Lower leg skin (tissue), 4 donors: ENCODE measurements at regions not wholly inside any gene's neighbourhood (a gene's known extent, or its start where the extent isn't known, plus 50 kb on each side); places are given as distances from the start of the nearest gene placed in this dataset.

Source experiments
- DNase-seq, 2 donors: peaks; one replicate each; pipeline ENCODE4 v3.0.0-alpha.2; 2019; ENCODE audit warnings: low spot score in 2 of 2
- H3K4me3 ChIP-seq: fragments of 200-600 bp; sonication (generic); 2 replicates; pipeline ENCODE4 v1.5.1; 2017; ENCODE audit warnings: mild to moderate bottlenecking, low read depth; ENCODE audit not compliant: poor library complexity, severe bottlenecking
- POLR2A ChIP-seq, 2 donors: fragments of 450-650 bp; IDR thresholded peaks; one replicate each; pipeline ENCODE4 v1.6.1; 2016 to 2017; ENCODE audit warnings: antibody characterized with exemption in 2 of 2, mild to moderate bottlenecking in 1 of 2, moderate library complexity in 1 of 2
- WGBS, 2 donors: methylation state at CpG; one replicate each; pipeline ENCODE4 v1.1.5; 2018; 5-methylcytosine and 5-hydroxymethylcytosine counted together
- intact Hi-C: fragments of 100-400 bp; cut with DNase I; formaldehyde crosslinking; loops from one replicate; pipeline ENCODE4 v1.15.0; 2023; ENCODE audit warnings: low total_unique reads
- TF ChIP-seq, protein P1 (sequence below), 3 donors: fragments of 450-650 bp; IDR thresholded peaks; one replicate each; pipeline ENCODE4 v1.5.1; 2016; ENCODE audit warnings: antibody characterized with exemption in 3 of 3, mild to moderate bottlenecking in 3 of 3, moderate library complexity in 2 of 3

DNA sequence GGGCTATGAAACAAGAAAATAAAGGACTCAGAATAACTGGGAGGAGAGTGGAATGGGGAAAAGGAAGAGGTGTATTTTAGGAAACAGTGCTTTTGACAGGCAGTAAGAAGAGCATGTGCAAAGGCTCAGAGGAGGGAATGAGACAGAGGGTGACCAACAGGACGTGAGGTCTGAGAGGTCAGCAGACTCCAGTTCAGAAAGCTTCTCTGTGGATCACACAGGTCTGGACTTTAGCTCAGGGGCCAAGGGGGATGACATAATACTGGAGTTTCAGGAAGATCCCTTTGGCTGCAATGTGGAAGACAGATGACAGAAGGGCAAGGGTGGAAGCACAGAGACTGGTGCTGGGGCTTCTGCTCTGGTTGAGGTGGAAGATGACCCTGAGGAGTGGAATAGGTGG, 489.9 kb upstream of the CDH5 start:
- no peak overlapping the region for H3K4me3 ChIP-seq
- DNase-seq: no peak
- intact Hi-C loops: no loop called here
- WGBS, 2 donors: 62 to 65% methylated on average over 1 of the region's 1 CpG
- TF ChIP-seq, protein P1, sequence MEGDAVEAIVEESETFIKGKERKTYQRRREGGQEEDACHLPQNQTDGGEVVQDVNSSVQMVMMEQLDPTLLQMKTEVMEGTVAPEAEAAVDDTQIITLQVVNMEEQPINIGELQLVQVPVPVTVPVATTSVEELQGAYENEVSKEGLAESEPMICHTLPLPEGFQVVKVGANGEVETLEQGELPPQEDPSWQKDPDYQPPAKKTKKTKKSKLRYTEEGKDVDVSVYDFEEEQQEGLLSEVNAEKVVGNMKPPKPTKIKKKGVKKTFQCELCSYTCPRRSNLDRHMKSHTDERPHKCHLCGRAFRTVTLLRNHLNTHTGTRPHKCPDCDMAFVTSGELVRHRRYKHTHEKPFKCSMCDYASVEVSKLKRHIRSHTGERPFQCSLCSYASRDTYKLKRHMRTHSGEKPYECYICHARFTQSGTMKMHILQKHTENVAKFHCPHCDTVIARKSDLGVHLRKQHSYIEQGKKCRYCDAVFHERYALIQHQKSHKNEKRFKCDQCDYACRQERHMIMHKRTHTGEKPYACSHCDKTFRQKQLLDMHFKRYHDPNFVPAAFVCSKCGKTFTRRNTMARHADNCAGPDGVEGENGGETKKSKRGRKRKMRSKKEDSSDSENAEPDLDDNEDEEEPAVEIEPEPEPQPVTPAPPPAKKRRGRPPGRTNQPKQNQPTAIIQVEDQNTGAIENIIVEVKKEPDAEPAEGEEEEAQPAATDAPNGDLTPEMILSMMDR (IDR thresholded peaks at IDR 0.05): no peak
- TF ChIP-seq POLR2A (IDR thresholded peaks at IDR 0.05): no peak

- DNase-seq: no peak
- no peak for TF ChIP-seq POLR2A (IDR thresholded peaks at IDR 0.05)
- TF ChIP-seq, protein P1 (IDR thresholded peaks at IDR 0.05): no peak
- intact Hi-C loops: no loop called here
- WGBS, 2 donors: 70 to 73% methylated on average over 3 of the region's 3 CpGs
- no peak overlapping the region for H3K4me3 ChIP-seq
These were observed 490.5 kb upstream of the CDH5 start for GRCh38 chr16:65876056-65876408.

DNA sequence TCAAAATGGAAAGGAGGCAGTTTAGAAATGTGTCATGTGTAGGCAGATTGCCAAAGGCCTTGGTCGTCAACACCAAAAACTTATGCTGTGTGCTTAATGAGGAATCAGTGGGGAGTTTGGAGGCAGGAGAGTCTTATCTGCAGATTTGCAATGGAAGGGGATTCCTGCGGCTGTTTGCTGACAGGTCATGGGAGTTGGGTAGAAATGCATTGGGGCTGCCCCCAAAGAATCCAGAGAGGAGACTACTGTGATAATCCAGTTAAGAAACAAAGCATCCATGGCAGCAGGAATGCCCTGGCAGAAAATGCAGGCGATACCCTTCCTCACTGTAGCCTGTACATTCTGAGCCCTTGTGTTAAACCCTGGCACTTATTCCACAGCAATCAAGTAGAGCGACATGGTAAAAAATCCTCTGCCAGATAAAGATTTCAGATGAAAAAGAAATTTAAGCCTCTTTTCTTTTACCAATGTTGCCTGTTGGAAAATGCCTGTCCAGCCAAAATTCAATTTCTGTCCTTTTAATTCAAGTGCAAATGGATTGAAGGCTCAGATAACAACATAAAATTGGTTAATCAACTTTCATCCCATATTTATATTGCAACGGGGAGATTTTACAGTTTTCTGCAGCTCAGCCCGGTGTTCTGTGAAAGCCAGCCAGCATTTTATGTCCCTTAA, 491.0 kb upstream of the CDH5 start:
- DNase-seq: no peak
- TF ChIP-seq, protein P1 (IDR thresholded peaks at IDR 0.05): no peak
- no peak for TF ChIP-seq POLR2A (IDR thresholded peaks at IDR 0.05)
- intact Hi-C loops: no loop called here
- no peak overlapping the region for H3K4me3 ChIP-seq
- 71 to 72% methylated on average over 6 of the region's 6 CpGs for WGBS, 2 donors

GRCh38 chr16:65869261-65869660, 497.2 kb upstream of the CDH5 start:
- no peak for DNase-seq
- 82 to 85% methylated on average over 4 of the region's 4 CpGs for WGBS, 2 donors
- intact Hi-C loops: no loop called here
- no peak for TF ChIP-seq POLR2A (IDR thresholded peaks at IDR 0.05)
- TF ChIP-seq, protein P1 (IDR thresholded peaks at IDR 0.05): no peak
- H3K4me3 ChIP-seq: no peak overlapping the region

DNA sequence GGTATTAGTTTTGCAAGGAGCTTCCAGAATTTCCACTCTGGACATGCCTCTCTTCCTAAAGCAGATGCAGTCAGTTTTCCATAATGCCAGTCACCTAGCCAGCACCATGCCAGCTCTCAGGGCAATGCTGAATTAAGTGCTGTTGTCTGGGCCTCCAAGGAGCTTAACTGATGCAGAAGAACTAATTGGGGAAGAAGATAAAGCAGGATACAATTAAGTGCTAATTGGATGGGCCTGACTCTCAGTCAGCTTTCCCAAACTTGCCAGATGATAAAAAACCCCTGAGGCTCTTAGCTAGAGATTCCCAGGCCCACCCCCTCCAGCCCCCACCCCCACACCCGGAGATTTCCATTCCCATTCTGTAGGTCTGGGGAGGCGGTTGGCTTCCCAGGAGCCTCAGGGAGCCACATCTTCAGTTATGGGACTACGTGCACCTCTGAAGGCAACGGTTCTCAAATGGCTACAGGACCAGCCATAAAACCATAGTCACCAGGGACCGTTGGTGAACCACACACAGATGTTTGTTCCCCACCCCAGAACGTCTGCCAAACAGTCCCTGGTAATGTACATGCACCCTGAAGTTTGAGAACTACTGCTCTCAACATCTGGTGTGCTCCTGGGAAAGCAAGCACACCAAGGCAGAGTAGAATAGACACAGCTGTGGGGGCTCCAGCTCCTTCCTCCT, 499.1 kb upstream of the CDH5 start:
- intact Hi-C loops: no loop called here
- no peak for DNase-seq

More for the DNA sequence above, 499.1 kb upstream of the CDH5 start:
- WGBS, 2 donors: 54 to 60% methylated on average over 6 of the region's 6 CpGs
- TF ChIP-seq, protein P1 (IDR thresholded peaks at IDR 0.05): no peak
- no peak for TF ChIP-seq POLR2A (IDR thresholded peaks at IDR 0.05)
- no peak overlapping the region for H3K4me3 ChIP-seq
